NCI-H460 (cell line): ENCODE measurements at regions not wholly inside any gene's neighbourhood (a gene's known extent, or its start where the extent isn't known, plus 50 kb on each side); places are given as distances from the start of the nearest gene placed in this dataset.
"Not testable (repeated sequence)": the region's sequence is repeated elsewhere in the genome, so short reads cannot be mapped to it uniquely, and the experiment has no call there.

ENCODE experiments used
- DNase-seq: peaks from one replicate; pipeline ENCODE4 v3.0.0-alpha.2; 2016; ENCODE audit warnings: low read depth; ENCODE audit errors: extremely low read depth

DNA sequence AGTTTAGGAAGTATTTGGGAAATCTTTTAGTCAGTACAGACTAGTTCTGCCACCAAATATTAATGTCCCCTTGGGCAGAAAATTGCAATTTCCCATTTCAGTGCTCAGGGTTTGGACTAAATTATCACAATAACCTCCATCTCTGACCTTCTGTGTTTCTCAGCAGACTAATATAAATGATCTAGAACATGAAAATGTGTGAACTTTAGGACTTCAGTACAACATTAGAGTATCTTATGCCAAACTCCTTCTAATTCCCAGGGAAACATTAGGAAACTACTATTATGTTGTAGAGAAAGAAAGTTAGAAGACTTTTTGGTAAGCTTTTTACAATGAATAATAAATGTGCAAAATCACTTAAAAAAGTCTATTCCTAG is 1087.6 kb upstream of the CITED2 start:
- no peak for DNase-seq

- DNase-seq = no peak
Observed at GRCh38 chr6:140460267-140460666, 1085.8 kb upstream of the CITED2 start.

GRCh38 chr6:140459209-140459608 is 1084.8 kb upstream of the CITED2 start:
- DNase-seq = no peak

- DNase-seq = no peak
Observed at GRCh38 chr6:140446241-140446640, 1071.8 kb upstream of the CITED2 start.

- no peak for DNase-seq
Observed at GRCh38 chr6:140445474-140446004, 1071.1 kb upstream of the CITED2 start.

GRCh38 chr6:140443112-140443511 is 1068.7 kb upstream of the CITED2 start:
- not testable (repeated sequence) for DNase-seq

DNA sequence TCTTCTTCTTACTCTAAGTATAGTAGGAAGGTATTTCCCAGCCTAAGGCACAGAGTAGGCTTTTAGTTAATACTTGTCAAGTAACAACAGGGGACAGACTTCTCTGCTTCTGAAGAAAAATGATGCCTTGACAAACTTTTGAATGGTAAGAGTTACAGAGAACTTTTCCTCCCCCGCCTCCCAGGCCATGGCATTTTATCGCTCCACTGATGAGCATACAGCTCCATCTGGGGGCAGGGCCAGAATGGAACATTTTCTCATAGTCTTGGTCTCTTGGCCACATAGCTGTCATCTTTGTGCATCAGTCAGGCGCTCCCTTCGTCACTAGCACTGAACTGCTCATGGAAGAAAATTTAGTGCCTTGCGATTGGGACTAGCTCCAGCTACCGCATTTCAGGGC is 1066.8 kb upstream of the CITED2 start:
- peak; percentile 81 for DNase-seq

GRCh38 chr6:140440223-140440835 is 1065.9 kb upstream of the CITED2 start:
- no peak for DNase-seq

DNA sequence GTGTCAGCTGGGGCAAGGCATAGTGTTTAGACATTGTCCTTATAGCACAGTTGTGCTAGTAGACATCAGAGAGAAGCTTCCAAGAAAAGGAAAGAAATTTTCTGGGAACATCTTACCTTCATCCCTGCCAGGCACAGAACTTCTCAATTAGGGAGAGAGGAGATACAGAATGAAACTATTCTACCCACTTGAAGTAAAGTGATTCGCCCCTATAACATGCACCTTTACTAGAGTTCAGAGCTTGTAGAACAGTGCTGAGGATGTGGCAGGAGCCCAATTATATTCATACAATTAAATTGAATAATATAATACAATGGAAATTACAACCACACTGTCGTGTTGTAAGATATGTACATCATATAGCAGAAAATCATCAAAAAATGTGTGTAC is 1063.9 kb upstream of the CITED2 start:
- no peak for DNase-seq

DNA sequence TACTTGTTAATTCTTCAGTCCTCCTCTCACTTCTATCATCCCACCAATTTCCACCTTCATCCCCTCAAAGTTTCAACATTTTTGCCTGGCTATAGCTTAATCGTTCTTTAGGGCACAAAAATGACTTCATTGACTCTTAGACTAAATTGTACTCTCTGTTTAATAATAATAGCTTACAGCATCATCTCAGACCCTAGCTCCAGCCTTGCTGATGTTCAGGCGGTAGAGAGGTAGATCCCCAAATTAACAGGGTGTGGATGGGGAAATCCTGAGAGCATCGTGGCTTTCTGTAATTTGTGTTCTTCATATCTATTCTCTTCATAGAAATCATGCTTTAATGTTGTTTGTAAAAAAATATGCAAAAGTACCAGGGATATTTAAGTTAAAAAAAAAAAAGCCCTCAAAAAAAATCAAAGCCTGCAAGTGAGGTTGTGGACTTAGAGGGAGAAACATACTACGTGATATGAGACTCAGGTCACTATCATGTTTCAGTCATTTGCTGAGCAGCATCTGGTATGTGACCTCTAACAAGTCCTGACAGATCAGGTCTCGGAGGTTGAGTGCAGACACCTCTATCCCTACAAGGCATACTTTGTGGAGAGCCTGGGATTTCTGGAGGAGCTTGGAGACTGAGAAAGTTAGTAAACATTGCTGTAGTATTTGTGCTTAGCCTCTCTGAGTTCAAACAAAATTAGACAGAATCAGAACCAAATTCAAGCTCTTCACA is 1063.3 kb upstream of the CITED2 start:
- DNase-seq = no peak

- no peak for DNase-seq
Observed at GRCh38 chr6:140436023-140436811, 1061.8 kb upstream of the CITED2 start.

GRCh38 chr6:140434761-140435160 is 1060.3 kb upstream of the CITED2 start:
- no peak for DNase-seq

- DNase-seq = no peak
Observed at GRCh38 chr6:140433072-140433471, 1058.6 kb upstream of the CITED2 start.

DNA sequence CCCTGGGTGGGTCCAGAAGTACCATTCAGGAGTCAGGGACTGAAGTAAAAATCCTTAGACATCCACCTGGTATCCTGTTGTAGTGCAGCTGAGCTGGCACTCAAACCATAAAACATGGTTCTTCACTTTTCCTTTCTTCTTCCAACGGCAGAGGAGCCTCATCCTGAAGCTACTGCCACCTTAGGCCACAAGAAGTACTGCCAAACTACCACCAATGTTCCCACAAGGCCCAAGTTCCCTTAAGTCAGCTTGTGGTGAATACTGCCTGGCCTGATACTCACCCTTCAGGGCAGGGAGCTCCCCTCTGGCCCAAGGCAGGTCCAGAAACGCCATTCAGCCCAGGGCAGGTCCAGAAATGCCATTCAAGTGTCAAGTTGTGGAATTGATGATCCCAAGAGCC is 1053.4 kb upstream of the CITED2 start:
- DNase-seq = no peak

- no peak for DNase-seq
Observed at GRCh38 chr6:140414966-140415620, 1040.6 kb upstream of the CITED2 start.

DNA sequence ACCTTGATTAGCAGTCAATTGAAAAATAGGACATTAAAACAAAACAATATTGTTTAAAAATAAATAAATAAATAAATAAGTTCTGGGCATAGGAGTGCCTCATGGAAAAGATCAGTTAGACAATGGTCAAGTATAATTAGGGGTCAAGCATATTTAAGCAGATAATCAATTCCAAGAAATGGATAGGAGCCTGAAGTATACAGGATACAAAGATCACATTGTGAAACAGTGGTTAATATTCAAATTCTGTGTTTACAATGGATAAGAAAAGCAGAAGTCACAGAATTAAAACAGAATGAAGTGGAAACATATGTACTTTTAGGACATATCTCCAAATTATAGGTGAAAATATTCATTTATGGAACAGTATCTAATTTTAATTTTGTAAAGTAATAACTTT is 1028.6 kb upstream of the CITED2 start:
- DNase-seq = no peak

- DNase-seq = no peak
Observed at GRCh38 chr6:140401761-140402160, 1027.3 kb upstream of the CITED2 start.

GRCh38 chr6:140398076-140398475 is 1023.6 kb upstream of the CITED2 start:
- DNase-seq = no peak

DNA sequence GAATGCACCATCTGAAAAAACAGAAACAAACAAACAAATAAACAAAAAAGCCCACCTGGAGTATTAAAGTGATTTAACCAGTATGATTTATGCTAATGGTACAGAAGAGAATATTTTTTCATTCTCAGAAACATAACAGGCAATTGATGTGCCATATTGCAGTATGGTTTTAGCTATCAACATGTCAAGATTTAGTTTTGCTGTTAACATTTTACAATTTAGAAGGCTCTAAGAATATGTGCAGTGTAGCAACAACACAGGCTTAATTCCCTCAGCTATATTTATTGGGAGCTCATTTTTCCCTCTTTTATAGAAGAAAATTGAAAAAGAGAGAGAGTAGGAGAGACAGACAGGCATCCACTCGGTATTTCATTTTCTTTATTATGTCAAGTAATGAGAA is 1022.7 kb upstream of the CITED2 start:
- DNase-seq = no peak

- DNase-seq = no peak
Observed at GRCh38 chr6:140393665-140394540, 1019.5 kb upstream of the CITED2 start.
